K562 (cell line): ENCODE measurements at regions not wholly inside any gene's neighbourhood (a gene's known extent, or its start where the extent isn't known, plus 50 kb on each side); places are given as distances from the start of the nearest gene placed in this dataset.

Source experiments
- ATAC-seq: fragments of 200-7000 bp; cut with Tn5 transposase; 3 replicates; pipeline ENCODE4 v1.9.1; 2020; ENCODE audit warnings: moderate library complexity
- BruUV-seq: library from RNA; stranded (reverse); fragments of 400-500 nt; replicated peaks from 2 replicates; lab custom pipeline; 2021; lab: Mats Ljungman, UMichigan
- CTCF ChIA-PET: fragments of 300-600 bp; formaldehyde crosslinking; extraction: SDS; loops from one replicate; lab custom pipeline; 2021; ENCODE audit warnings: low intra/inter-chr PET ratio; lab: Yijun Ruan, JAX
- POLR2A ChIA-PET: fragments of 300-600, 350-650 bp; sonication (Branson Sonifier 250); formaldehyde crosslinking; extraction: SDS; loops from one replicate; lab custom pipeline; 2021; ENCODE audit warnings: antibody characterized with exemption, inconsistent platforms; lab: Yijun Ruan, JAX
- DNase-seq, 4 experiments: peaks; one replicate each; pipeline versions ENCODE4 v3.0.0 to v3.0.0-alpha.2; 2011 to 2018; ENCODE audit warnings: low spot score in 3 of 4, mixed read lengths in 3 of 4; ENCODE audit errors: extremely low read depth in 1 of 4
- FAIRE-seq: peaks from 2 replicates; lab custom pipeline; 2011; peaks lifted over from hg19 to GRCh38; lab: Jason Lieb, UNC
- H2AFZ ChIP-seq: 2 replicates; pipeline ENCODE4 v1.6.0; 2011; ENCODE audit warnings: low read depth, low read length, control low read depth, inconsistent platforms
- H3K27ac ChIP-seq: fragments of 200-600 bp; 3 replicates; pipeline ENCODE4 v1.8.0; 2011; ENCODE audit warnings: low read depth, mild to moderate bottlenecking, control low read depth, inconsistent platforms, low read length, moderate library complexity, mixed read lengths; ENCODE audit errors: extremely low read depth
- H3K27me3 ChIP-seq, 2 experiments: fragments of 300-600 bp in 1 of 2; 2 replicates in 1 of 2; 3 replicates in 1 of 2; pipeline versions ENCODE4 v1.6.0 to v1.8.0; 2011; ENCODE audit warnings: inconsistent platforms in 2 of 2, low read length in 2 of 2, mild to moderate bottlenecking in 1 of 2, mixed read lengths in 1 of 2, moderate library complexity in 1 of 2; ENCODE audit not compliant: control insufficient read depth in 2 of 2, insufficient read depth in 2 of 2
- H3K36me3 ChIP-seq: fragments of 300-600 bp; 3 replicates; pipeline ENCODE4 v1.8.0; 2011; ENCODE audit warnings: mild to moderate bottlenecking, low read length, inconsistent platforms; ENCODE audit not compliant: control insufficient read depth, insufficient read depth
- H3K4me1 ChIP-seq, 2 experiments: fragments of 200-600 bp in 1 of 2; replicated peaks in 1 of 2; 2 replicates in 1 of 2; 3 replicates in 1 of 2; pipeline versions ENCODE4 v1.5.1 to v1.8.0; 2011; ENCODE audit warnings: inconsistent platforms in 2 of 2, low read length in 2 of 2, mild to moderate bottlenecking in 1 of 2, mixed read lengths in 1 of 2, moderate library complexity in 1 of 2; ENCODE audit not compliant: control insufficient read depth in 2 of 2, insufficient read depth in 2 of 2
- H3K4me2 ChIP-seq: 2 replicates; pipeline ENCODE4 v1.6.1; 2011; ENCODE audit warnings: low read length, control low read depth, inconsistent platforms, mixed read lengths; ENCODE audit not compliant: insufficient read depth
- H3K4me3 ChIP-seq: fragments of 200-600 bp; sonication (generic), shearing (Covaris generic); 2 replicates; pipeline ENCODE4 v1.5.1; 2016; ENCODE audit warnings: control low read depth, inconsistent platforms
- H3K79me2 ChIP-seq: fragments of 200-600 bp; 3 replicates; pipeline ENCODE4 v1.8.0; 2011; ENCODE audit warnings: low read length, inconsistent platforms; ENCODE audit not compliant: control insufficient read depth, insufficient read depth
- H3K9ac ChIP-seq, 2 experiments: 2 replicates each; pipeline versions ENCODE4 v1.6.0 to v1.6.1; 2011; ENCODE audit warnings: low read depth in 2 of 2, low read length in 2 of 2, control low read depth in 1 of 2, inconsistent platforms in 1 of 2, mild to moderate bottlenecking in 1 of 2, mixed read lengths in 1 of 2; ENCODE audit not compliant: insufficient read depth in 1 of 2
- H3K9me1 ChIP-seq: one replicate; pipeline ENCODE4 v1.6.0; 2011; ENCODE audit warnings: inconsistent platforms, mild to moderate bottlenecking, low read length, moderate library complexity; ENCODE audit not compliant: control insufficient read depth, insufficient read depth
- H3K9me3 ChIP-seq: replicated peaks from 2 replicates; pipeline ENCODE4 v1.5.1; 2011; ENCODE audit warnings: low read depth, low read length, inconsistent platforms; ENCODE audit not compliant: control insufficient read depth, insufficient read depth
- H4K20me1 ChIP-seq: replicated peaks from 2 replicates; pipeline ENCODE4 v1.6.1; 2011; ENCODE audit warnings: low read length, inconsistent platforms, mixed read lengths; ENCODE audit not compliant: control insufficient read depth, insufficient read depth
- BMI1 ChIP-seq: fragments of 150-350 bp; IDR thresholded peaks from 2 replicates; pipeline ENCODE4 v1.6.1; 2014; ENCODE audit warnings: low read length
- FOXJ3 ChIP-seq: sonication (generic); formaldehyde crosslinking; IDR thresholded peaks from 2 replicates; pipeline ENCODE4 v1.4.0; 2020; ENCODE audit warnings: mild to moderate bottlenecking, missing genetic modification reagents
- MYBL2 ChIP-seq, 2 experiments: fragments of 450-650 bp in 1 of 2; sonication (generic) in 1 of 2; formaldehyde crosslinking in 1 of 2; IDR thresholded peaks; 2 replicates each; pipeline versions ENCODE4 v1.6.1 to v1.8.1; 2017 to 2022; ENCODE audit warnings: borderline replicate concordance in 1 of 2, inconsistent platforms in 1 of 2, low read depth in 1 of 2, mild to moderate bottlenecking in 1 of 2, missing genetic modification reagents in 1 of 2, moderate library complexity in 1 of 2
- NFATC3 ChIP-seq: fragments of 450-650 bp; IDR thresholded peaks from 2 replicates; pipeline ENCODE4 v1.6.1; 2017; ENCODE audit warnings: mild to moderate bottlenecking
- NR1H2 ChIP-seq: sonication (generic); formaldehyde crosslinking; IDR thresholded peaks from 2 replicates; pipeline ENCODE4 v1.4.0; 2020; ENCODE audit warnings: mild to moderate bottlenecking, missing genetic modification reagents
- NR3C1 ChIP-seq: sonication (generic); formaldehyde crosslinking; IDR thresholded peaks from 2 replicates; pipeline ENCODE4 v1.8.1; 2022; ENCODE audit warnings: missing genetic modification reagents
- SMARCE1 ChIP-seq: fragments of 450-650 bp; IDR thresholded peaks from 2 replicates; pipeline ENCODE4 v1.7.1; 2016; ENCODE audit warnings: mild to moderate bottlenecking
- SPI1 ChIP-seq: IDR thresholded peaks from 2 replicates; pipeline ENCODE4 v1.6.1; 2011; ENCODE audit warnings: low read depth, low read length, control low read depth, borderline replicate concordance
- ZBED1 ChIP-seq: IDR thresholded peaks from 2 replicates; pipeline ENCODE4 v1.6.1; 2014
- ZC3H4 ChIP-seq: sonication (generic); formaldehyde crosslinking; IDR thresholded peaks from 2 replicates; pipeline ENCODE4 v1.9.0; 2021; ENCODE audit warnings: missing genetic modification reagents, borderline replicate concordance
- ZNF124 ChIP-seq: sonication (generic); formaldehyde crosslinking; IDR thresholded peaks from 2 replicates; pipeline ENCODE4 v1.8.1; 2022; ENCODE audit warnings: missing genetic modification reagents
- ZNF263 ChIP-seq: sonication (generic); formaldehyde crosslinking; IDR thresholded peaks from 2 replicates; pipeline ENCODE4 v1.8.0; 2022; ENCODE audit warnings: mild to moderate bottlenecking, missing genetic modification reagents, borderline replicate concordance
- WGBS: fragments of 100-300 bp; shearing (Covaris generic); methylation state at CpG from one replicate; pipeline ENCODE4 v1.1.6; 2016; ENCODE audit warnings: low coverage, mixed read lengths; ENCODE audit not compliant: insufficient coverage; ENCODE audit errors: missing lambda C conversion rate; 5-methylcytosine and 5-hydroxymethylcytosine counted together
- in situ Hi-C: fragments of 300-500 bp; cut with MboI; formaldehyde crosslinking; loops from 4 replicates; pipeline ENCODE4 v1.15.0; 2018; ENCODE audit warnings: inconsistent platforms, mixed read lengths
- intact Hi-C: fragments of 100-400 bp; cut with micrococcal nuclease; formaldehyde crosslinking; loops from 2 replicates; pipeline ENCODE4 v1.14.2; 2022
- TF ChIP-seq, protein P1 (sequence below), 2 experiments: fragments of 200-800 bp in 1 of 2; sonication (Bioruptor generic) in 1 of 2; sonication (generic) in 1 of 2; formaldehyde crosslinking in 1 of 2; IDR thresholded peaks in 1 of 2; conservative IDR thresholded peaks in 1 of 2; 2 replicates each; pipeline versions ENCODE4 v1.5.0 to v1.6.1; 2016 to 2020; ENCODE audit warnings: missing compliant biosample characterization in 1 of 2, missing genetic modification characterization in 1 of 2, missing genetic modification reagents in 1 of 2
- TF ChIP-seq, protein P2 (sequence below): fragments of 450-650 bp; formaldehyde crosslinking; IDR thresholded peaks from 2 replicates; pipeline ENCODE4 v1.4.0; 2020; ENCODE audit warnings: mild to moderate bottlenecking
- TF ChIP-seq, protein P3 (sequence below): fragments of 450-650 bp; IDR thresholded peaks from 2 replicates; pipeline ENCODE4 v1.6.1; 2017; ENCODE audit warnings: antibody characterized with exemption, mild to moderate bottlenecking

DNA sequence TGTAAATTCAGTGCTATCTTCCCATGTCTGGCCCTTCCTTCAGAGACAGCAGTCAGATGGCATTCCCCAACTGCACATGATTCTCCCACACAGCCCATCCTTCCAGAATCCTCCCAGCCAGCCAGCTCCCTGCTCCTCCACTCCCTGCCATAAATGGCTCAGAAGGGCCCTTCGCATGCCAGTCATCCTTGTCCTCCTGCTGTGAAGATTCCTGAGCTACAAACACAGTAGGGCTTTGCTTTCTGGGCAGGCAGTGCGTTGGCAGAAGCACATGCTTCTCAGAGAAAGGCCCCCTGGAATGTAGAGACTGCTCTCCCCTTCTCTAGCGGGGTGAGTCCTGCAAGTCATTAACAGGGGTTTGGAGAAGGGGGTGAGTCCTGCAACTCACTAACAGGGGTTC, 71.9 kb downstream of the TEX51 start:
- WGBS = 2% methylated on average over 3 of the region's 3 CpGs
- no TSS peak for BruUV-seq
- no peak for TF ChIP-seq NR1H2 (CRISPR knock-in tag)
- no peak for TF ChIP-seq ZBED1
- TF ChIP-seq ZC3H4 (CRISPR knock-in tag) = no peak
- TF ChIP-seq, protein P1, sequence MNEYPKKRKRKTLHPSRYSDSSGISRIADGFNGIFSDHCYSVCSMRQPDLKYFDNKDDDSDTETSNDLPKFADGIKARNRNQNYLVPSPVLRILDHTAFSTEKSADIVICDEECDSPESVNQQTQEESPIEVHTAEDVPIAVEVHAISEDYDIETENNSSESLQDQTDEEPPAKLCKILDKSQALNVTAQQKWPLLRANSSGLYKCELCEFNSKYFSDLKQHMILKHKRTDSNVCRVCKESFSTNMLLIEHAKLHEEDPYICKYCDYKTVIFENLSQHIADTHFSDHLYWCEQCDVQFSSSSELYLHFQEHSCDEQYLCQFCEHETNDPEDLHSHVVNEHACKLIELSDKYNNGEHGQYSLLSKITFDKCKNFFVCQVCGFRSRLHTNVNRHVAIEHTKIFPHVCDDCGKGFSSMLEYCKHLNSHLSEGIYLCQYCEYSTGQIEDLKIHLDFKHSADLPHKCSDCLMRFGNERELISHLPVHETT (CRISPR knock-in tag; conservative IDR thresholded peaks at IDR 0.05 in 1 of 2, IDR thresholded peaks at IDR 0.05 in 1 of 2) = no peak
- no peak for TF ChIP-seq MYBL2 (IDR thresholded peaks at IDR 0.05; ENCODE audit: low read depth)
- TF ChIP-seq MYBL2 (CRISPR knock-in tag; IDR thresholded peaks at IDR 0.05; ENCODE audit: borderline replicate concordance) = no peak
- TF ChIP-seq, protein P2, sequence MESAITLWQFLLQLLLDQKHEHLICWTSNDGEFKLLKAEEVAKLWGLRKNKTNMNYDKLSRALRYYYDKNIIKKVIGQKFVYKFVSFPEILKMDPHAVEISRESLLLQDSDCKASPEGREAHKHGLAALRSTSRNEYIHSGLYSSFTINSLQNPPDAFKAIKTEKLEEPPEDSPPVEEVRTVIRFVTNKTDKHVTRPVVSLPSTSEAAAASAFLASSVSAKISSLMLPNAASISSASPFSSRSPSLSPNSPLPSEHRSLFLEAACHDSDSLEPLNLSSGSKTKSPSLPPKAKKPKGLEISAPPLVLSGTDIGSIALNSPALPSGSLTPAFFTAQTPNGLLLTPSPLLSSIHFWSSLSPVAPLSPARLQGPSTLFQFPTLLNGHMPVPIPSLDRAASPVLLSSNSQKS (CRISPR knock-in tag) = no peak
- no peak for TF ChIP-seq NFATC3
- TF ChIP-seq SPI1 = no peak
- TF ChIP-seq, protein P3, sequence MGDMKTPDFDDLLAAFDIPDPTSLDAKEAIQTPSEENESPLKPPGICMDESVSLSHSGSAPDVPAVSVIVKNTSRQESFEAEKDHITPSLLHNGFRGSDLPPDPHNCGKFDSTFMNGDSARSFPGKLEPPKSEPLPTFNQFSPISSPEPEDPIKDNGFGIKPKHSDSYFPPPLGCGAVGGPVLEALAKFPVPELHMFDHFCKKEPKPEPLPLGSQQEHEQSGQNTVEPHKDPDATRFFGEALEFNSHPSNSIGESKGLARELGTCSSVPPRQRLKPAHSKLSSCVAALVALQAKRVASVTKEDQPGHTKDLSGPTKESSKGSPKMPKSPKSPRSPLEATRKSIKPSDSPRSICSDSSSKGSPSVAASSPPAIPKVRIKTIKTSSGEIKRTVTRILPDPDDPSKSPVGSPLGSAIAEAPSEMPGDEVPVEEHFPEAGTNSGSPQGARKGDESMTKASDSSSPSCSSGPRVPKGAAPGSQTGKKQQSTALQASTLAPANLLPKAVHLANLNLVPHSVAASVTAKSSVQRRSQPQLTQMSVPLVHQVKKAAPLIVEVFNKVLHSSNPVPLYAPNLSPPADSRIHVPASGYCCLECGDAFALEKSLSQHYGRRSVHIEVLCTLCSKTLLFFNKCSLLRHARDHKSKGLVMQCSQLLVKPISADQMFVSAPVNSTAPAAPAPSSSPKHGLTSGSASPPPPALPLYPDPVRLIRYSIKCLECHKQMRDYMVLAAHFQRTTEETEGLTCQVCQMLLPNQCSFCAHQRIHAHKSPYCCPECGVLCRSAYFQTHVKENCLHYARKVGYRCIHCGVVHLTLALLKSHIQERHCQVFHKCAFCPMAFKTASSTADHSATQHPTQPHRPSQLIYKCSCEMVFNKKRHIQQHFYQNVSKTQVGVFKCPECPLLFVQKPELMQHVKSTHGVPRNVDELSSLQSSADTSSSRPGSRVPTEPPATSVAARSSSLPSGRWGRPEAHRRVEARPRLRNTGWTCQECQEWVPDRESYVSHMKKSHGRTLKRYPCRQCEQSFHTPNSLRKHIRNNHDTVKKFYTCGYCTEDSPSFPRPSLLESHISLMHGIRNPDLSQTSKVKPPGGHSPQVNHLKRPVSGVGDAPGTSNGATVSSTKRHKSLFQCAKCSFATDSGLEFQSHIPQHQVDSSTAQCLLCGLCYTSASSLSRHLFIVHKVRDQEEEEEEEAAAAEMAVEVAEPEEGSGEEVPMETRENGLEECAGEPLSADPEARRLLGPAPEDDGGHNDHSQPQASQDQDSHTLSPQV = no peak
- TF ChIP-seq ZNF263 (CRISPR knock-in tag) = no peak
- TF ChIP-seq SMARCE1 = no peak
- no peak for TF ChIP-seq ZNF124 (CRISPR knock-in tag)
- TF ChIP-seq NR3C1 (CRISPR knock-in tag) = no peak
- no peak for TF ChIP-seq BMI1
- TF ChIP-seq FOXJ3 (CRISPR knock-in tag) = no peak

More for the DNA sequence above, 71.9 kb downstream of the TEX51 start:
- no peaks in the 10 kb centered on the region for H3K9me3 ChIP-seq
- H3K36me3 ChIP-seq = no peaks in the 10 kb centered on the region
- peaks cover 14 to 50% of the 10 kb centered on the region in 2 experiments; a peak in 4 of 5 replicates for H3K27me3 ChIP-seq
- H3K4me2 ChIP-seq = no peak overlapping the region
- no peak overlapping the region for H2AFZ ChIP-seq
- no peak for DNase-seq
- 0 out of 2 replicates have a peak, but pooled peaks cover 8% of the 10 kb centered on the region for H4K20me1 ChIP-seq
- intact Hi-C loops (loop anchor here (5.0 to 10.0 kb wide), 3 partner anchors 83 to 446 kb away; no protein-coding TSS in a partner anchor), in situ Hi-C loops (no loop called here)
- no peak overlapping the region for H3K27ac ChIP-seq
- ChIA-PET CTCF (no interaction called here), POLR2A (interaction anchor here (0.6 kb wide), 1 partner anchor 1815 kb away, joined by 3 read pairs; no protein-coding TSS in a partner anchor)
- peaks cover 0 to 15% of the 10 kb centered on the region in 2 experiments; a peak in 2 of 5 replicates for H3K4me1 ChIP-seq
- H3K4me3 ChIP-seq = no peak overlapping the region
- FAIRE-seq = no peak
- no peaks in the 10 kb centered on the region for H3K79me2 ChIP-seq
- H3K9me1 ChIP-seq = no peaks in the 10 kb centered on the region
- ATAC-seq = no peak
- H3K9ac ChIP-seq = no peak overlapping the region
